Retinal pigment epithelial cell (primary cell): ENCODE measurements at regions not wholly inside any gene's neighbourhood (a gene's known extent, or its start where the extent isn't known, plus 50 kb on each side); places are given as distances from the start of the nearest gene placed in this dataset.
A peak's percentile ranks its signal among the peaks of the same experiment; 100 is the strongest.

Experiments
- DNase-seq: peaks from one replicate; pipeline ENCODE4 v3.0.0-alpha.2; 2010; ENCODE audit warnings: low read depth
- H3K4me3 ChIP-seq: 2 replicates; pipeline ENCODE4 v1.5.1; 2011; ENCODE audit warnings: mild to moderate bottlenecking, low read length, control low read depth, moderate library complexity
- CTCF ChIP-seq: conservative IDR thresholded peaks from 2 replicates; pipeline ENCODE4 v1.5.1; 2011; ENCODE audit warnings: low read depth, low read length, control low read depth, inconsistent platforms

DNA sequence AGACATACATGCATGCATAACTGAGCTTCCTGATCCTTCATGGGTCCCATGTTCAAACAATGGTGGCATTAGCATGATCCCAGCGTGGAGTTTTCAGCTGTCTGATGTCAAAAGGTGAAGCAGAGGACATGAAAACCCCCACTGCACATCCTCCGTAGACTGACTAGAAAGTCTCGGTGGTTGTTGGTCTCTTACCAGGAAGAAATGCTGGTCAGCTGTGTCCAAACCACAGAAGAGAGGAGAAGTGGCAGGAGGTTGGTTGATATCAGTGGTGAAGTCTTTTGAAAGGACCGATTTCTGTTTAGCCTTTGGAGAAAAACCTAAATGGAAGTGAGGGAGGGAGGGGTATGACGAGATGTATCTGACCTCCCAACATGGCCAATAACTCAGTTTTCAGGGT, 201.9 kb downstream of the SPATA18 start:
- H3K4me3 ChIP-seq, result no peak overlapping the region
- DNase-seq, result no peak
- no peak for TF ChIP-seq CTCF

DNA sequence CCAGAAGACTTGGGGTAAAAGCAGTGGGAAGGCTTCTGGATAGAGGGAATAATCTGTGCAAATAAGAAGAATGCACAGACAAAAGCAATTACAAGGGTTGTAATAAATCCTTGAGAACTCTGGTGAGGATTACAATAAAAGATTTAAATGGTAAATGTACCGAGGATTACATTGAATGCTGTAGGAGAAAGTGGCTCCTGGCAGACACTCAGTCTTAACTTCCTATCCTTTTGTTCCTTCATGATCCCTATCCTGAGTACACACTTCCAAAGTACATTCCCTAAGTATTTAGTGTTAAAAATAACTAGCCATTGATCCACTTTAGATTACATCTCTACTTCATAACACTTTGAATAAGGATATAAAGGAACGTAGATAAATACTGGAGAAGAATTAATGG, 205.4 kb downstream of the SPATA18 start:
- DNase-seq, result no peak
- no peak for TF ChIP-seq CTCF
- no peak overlapping the region for H3K4me3 ChIP-seq

DNA sequence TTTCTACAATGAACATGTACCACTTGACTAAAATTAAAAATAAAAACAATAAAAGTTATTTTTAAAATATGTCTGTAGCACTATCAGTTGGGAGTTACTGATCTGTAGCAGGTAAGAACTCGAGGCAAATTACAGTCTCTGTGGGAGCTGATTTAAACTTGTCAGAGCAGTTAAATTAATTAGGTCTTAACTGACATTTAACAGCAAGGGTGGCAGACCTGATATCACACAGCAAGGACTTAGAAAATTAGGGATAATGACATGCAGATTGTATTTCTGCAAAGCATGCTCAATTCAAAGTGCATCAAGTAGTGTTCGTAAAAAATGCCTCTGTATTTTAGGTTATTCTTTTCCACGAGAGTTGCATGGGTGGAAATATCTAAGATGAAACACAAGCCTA, 208.9 kb downstream of the SPATA18 start:
- no peak for TF ChIP-seq CTCF
- no peak overlapping the region for H3K4me3 ChIP-seq
- no peak for DNase-seq

- no peak overlapping the region for H3K4me3 ChIP-seq
- DNase-seq, result no peak
- TF ChIP-seq CTCF, result no peak
Observed at GRCh38 chr4:52260514-52261210, 209.6 kb downstream of the SPATA18 start.

- TF ChIP-seq CTCF, result no peak
- no peak overlapping the region for H3K4me3 ChIP-seq
- DNase-seq, result peak; percentile 1
Observed at GRCh38 chr4:52263607-52264006, 212.5 kb downstream of the SPATA18 start.

GRCh38 chr4:52265781-52266525, 214.8 kb downstream of the SPATA18 start:
- TF ChIP-seq CTCF, result no peak
- no peak overlapping the region for H3K4me3 ChIP-seq
- no peak for DNase-seq
